Subcutaneous abdominal adipose tissue (tissue), 5 donors: ENCODE measurements at regions not wholly inside any gene's neighbourhood (a gene's known extent, or its start where the extent isn't known, plus 50 kb on each side); places are given as distances from the start of the nearest gene placed in this dataset.

Experiments used
- H3K27ac ChIP-seq: one replicate; pipeline ENCODE4 v1.7.0; 2013; ENCODE audit warnings: low read depth, mild to moderate bottlenecking, inconsistent platforms, low read length, moderate library complexity
- H3K27me3 ChIP-seq, 5 donors: one replicate each; pipeline ENCODE4 v1.7.0; 2013; ENCODE audit warnings: low read length in 5 of 5, inconsistent platforms in 1 of 5; ENCODE audit not compliant: control insufficient read depth in 5 of 5, insufficient read depth in 4 of 5
- H3K36me3 ChIP-seq, 5 donors: one replicate each; pipeline ENCODE4 v1.7.0; 2013; ENCODE audit warnings: low read length in 5 of 5; ENCODE audit not compliant: control insufficient read depth in 5 of 5, insufficient read depth in 5 of 5
- H3K4me1 ChIP-seq, 5 donors: one replicate each; pipeline ENCODE4 v1.7.0; 2013; ENCODE audit warnings: low read length in 5 of 5, mild to moderate bottlenecking in 3 of 5, moderate library complexity in 1 of 5; ENCODE audit not compliant: control insufficient read depth in 5 of 5, insufficient read depth in 5 of 5
- H3K4me3 ChIP-seq, 5 donors: one replicate each; pipeline ENCODE4 v1.7.0; 2013; ENCODE audit warnings: low read length in 5 of 5, low read depth in 1 of 5
- H3K9ac ChIP-seq, 5 donors: one replicate each; pipeline ENCODE4 v1.7.0; 2013; ENCODE audit warnings: low read length in 5 of 5, mild to moderate bottlenecking in 4 of 5, moderate library complexity in 3 of 5
- H3K9me3 ChIP-seq, 5 donors: one replicate each; pipeline ENCODE4 v1.7.0; 2013; ENCODE audit warnings: low read length in 5 of 5; ENCODE audit not compliant: control insufficient read depth in 5 of 5
- donor health status: healthy.
- donor health status: healthy.
- donor health status: healthy.
- donor health status: healthy.
- donor health status: healthy.

- Histone ChIP-seq H3K36me3 (no peaks in the 10 kb centered on the region), H3K4me1 (no peaks in the 10 kb centered on the region), H3K9ac (no peak overlapping the region), H3K27ac (no peak overlapping the region), H3K27me3 (no peaks in the 10 kb centered on the region), H3K9me3 (peaks cover 0 to 5% (median 0%) of the 10 kb centered on the region in 5 donors), H3K4me3 (no peak overlapping the region)
Observed at GRCh38 chr4:176843710-176844109, 51.0 kb upstream of the VEGFC start.

GRCh38 chr4:176844448-176844847 is 51.7 kb upstream of the VEGFC start:
- no peaks in the 10 kb centered on the region for H3K4me1 ChIP-seq
- no peaks in the 10 kb centered on the region for H3K27me3 ChIP-seq
- H3K27ac ChIP-seq = no peak overlapping the region
- H3K9me3 ChIP-seq = peaks cover 0 to 5% (median 0%) of the 10 kb centered on the region in 5 donors
- no peaks in the 10 kb centered on the region for H3K36me3 ChIP-seq
- H3K9ac ChIP-seq = no peak overlapping the region
- H3K4me3 ChIP-seq = no peak overlapping the region

- Histone ChIP-seq H3K36me3 (no peaks in the 10 kb centered on the region), H3K9ac (no peak overlapping the region)
Observed at GRCh38 chr4:176845636-176846035, 52.9 kb upstream of the VEGFC start.

GRCh38 chr4:176849076-176849475 is 56.4 kb upstream of the VEGFC start:
- H3K27me3 ChIP-seq = no peaks in the 10 kb centered on the region
- no peaks in the 10 kb centered on the region for H3K36me3 ChIP-seq
- H3K4me1 ChIP-seq = no peaks in the 10 kb centered on the region
- H3K4me3 ChIP-seq = no peak overlapping the region
- peaks cover 0 to 5% (median 0%) of the 10 kb centered on the region in 5 donors for H3K9me3 ChIP-seq
- H3K9ac ChIP-seq = no peak overlapping the region
- no peak overlapping the region for H3K27ac ChIP-seq

More at GRCh38 chr4:176845636-176846035, 52.9 kb upstream of the VEGFC start:
- no peak overlapping the region for H3K4me3 ChIP-seq
- H3K27ac ChIP-seq = no peak overlapping the region
- no peaks in the 10 kb centered on the region for H3K4me1 ChIP-seq
- peaks cover 0 to 5% (median 0%) of the 10 kb centered on the region in 5 donors for H3K9me3 ChIP-seq
- no peaks in the 10 kb centered on the region for H3K27me3 ChIP-seq

- H3K36me3 ChIP-seq = no peaks in the 10 kb centered on the region
- H3K27ac ChIP-seq = no peak overlapping the region
- H3K4me1 ChIP-seq = no peaks in the 10 kb centered on the region
- no peak overlapping the region for H3K9ac ChIP-seq
- no peak overlapping the region for H3K4me3 ChIP-seq
- no peaks in the 10 kb centered on the region for H3K27me3 ChIP-seq
- H3K9me3 ChIP-seq = peaks cover 0 to 3% (median 0%) of the 10 kb centered on the region in 5 donors
Observed at GRCh38 chr4:176850436-176850835, 57.7 kb upstream of the VEGFC start.

- Histone ChIP-seq H3K4me3 (no peak overlapping the region), H3K27me3 (no peaks in the 10 kb centered on the region), H3K27ac (no peak overlapping the region), H3K36me3 (no peaks in the 10 kb centered on the region), H3K9me3 (no peaks in the 10 kb centered on the region), H3K9ac (no peak overlapping the region), H3K4me1 (no peaks in the 10 kb centered on the region)
Observed at GRCh38 chr4:176856421-176856820, 63.7 kb upstream of the VEGFC start.

- Histone ChIP-seq H3K27ac (no peak overlapping the region), H3K9ac (no peak overlapping the region), H3K27me3 (no peaks in the 10 kb centered on the region), H3K36me3 (no peaks in the 10 kb centered on the region), H3K4me3 (no peak overlapping the region), H3K4me1 (no peaks in the 10 kb centered on the region), H3K9me3 (peaks cover 0 to 3% (median 0%) of the 10 kb centered on the region in 5 donors)
Observed at GRCh38 chr4:176858839-176859238, 66.1 kb upstream of the VEGFC start.

GRCh38 chr4:176864238-176864637 is 71.5 kb upstream of the VEGFC start:
- Histone ChIP-seq H3K4me1 (no peaks in the 10 kb centered on the region), H3K9me3 (peaks cover 0 to 3% (median 0%) of the 10 kb centered on the region in 5 donors), H3K27me3 (no peaks in the 10 kb centered on the region), H3K27ac (no peak overlapping the region), H3K4me3 (no peak overlapping the region), H3K36me3 (no peaks in the 10 kb centered on the region), H3K9ac (no peak overlapping the region)

GRCh38 chr4:176868676-176869075 is 76.0 kb upstream of the VEGFC start:
- Histone ChIP-seq H3K27ac (no peak overlapping the region), H3K27me3 (no peaks in the 10 kb centered on the region), H3K9me3 (no peaks in the 10 kb centered on the region), H3K4me3 (no peak overlapping the region), H3K36me3 (no peaks in the 10 kb centered on the region), H3K4me1 (no peaks in the 10 kb centered on the region), H3K9ac (no peak overlapping the region)

- Histone ChIP-seq H3K36me3 (no peaks in the 10 kb centered on the region), H3K9ac (no peak overlapping the region), H3K4me3 (no peak overlapping the region), H3K27ac (no peak overlapping the region), H3K27me3 (no peaks in the 10 kb centered on the region), H3K4me1 (peaks cover 0 to 3% (median 0%) of the 10 kb centered on the region in 5 donors), H3K9me3 (no peaks in the 10 kb centered on the region)
Observed at GRCh38 chr4:176872461-176872860, 79.7 kb upstream of the VEGFC start.
